ENCODE measurements at regions not wholly inside any gene's neighbourhood (a gene's known extent, or its start where the extent isn't known, plus 50 kb on each side); places are given as distances from the start of the nearest gene placed in this dataset. TPM values are rescaled to one million over a fixed set of nuclear protein-coding genes. Genes with fewer than 3 reads are reported as not detected.
"Not testable (repeated sequence)": the region's sequence is repeated elsewhere in the genome, so short reads cannot be mapped to it uniquely, and the experiment has no call there.

GRCh38 chr7:69540287-69540686 lies 58.0 kb upstream of the AUTS2 start:
- Histone ChIP-seq H3K27me3 (replicated peaks; ENCODE audit: insufficient read depth) (no peaks in the 10 kb centered on the region), H3K27ac (no peak overlapping the region), H4K20me1 (ENCODE audit: insufficient read depth) (no peaks in the 10 kb centered on the region), H3K4me1 (ENCODE audit: insufficient read depth) (no peaks in the 10 kb centered on the region), H3K36me3 (ENCODE audit: low read depth) (no peaks in the 10 kb centered on the region), H2AFZ (no peak overlapping the region), H3K79me2 (ENCODE audit: insufficient read depth) (no peaks in the 10 kb centered on the region), H3K9me3 (ENCODE audit: low read depth) (no peaks in the 10 kb centered on the region), H3K4me2 (ENCODE audit: unreplicated experiment) (no peak overlapping the region), H3K9me2 (ENCODE audit: insufficient read depth) (no peaks in the 10 kb centered on the region), H3F3A (ENCODE audit: insufficient read depth) (no peaks in the 10 kb centered on the region), H3K9ac (no peak overlapping the region), H3K4me3 (no peak overlapping the region)
- in situ Hi-C loops (cut with MboI): no loop called here
- no peak for TF ChIP-seq EZH2phosphoT487 (IDR thresholded peaks at IDR 0.05; ENCODE audit: insufficient read depth, low read depth)
- no peak for TF ChIP-seq EZH2 (IDR thresholded peaks at IDR 0.05; ENCODE audit: insufficient read depth, poor library complexity, severe bottlenecking)
- no peak for DNase-seq
- WGBS, 2 experiments (ENCODE audit: low coverage in 1 of 2, low lambda C conversion rate in 2 of 2, missing lambda C conversion rate in 2 of 2): 37 to 42% methylated on average over 3 of the region's 3 CpGs

GRCh38 chr7:69541779-69542432 lies 56.4 kb upstream of the AUTS2 start:
- H3F3A ChIP-seq (ENCODE audit: insufficient read depth); H3K9me3 ChIP-seq (ENCODE audit: low read depth); H3K4me1 ChIP-seq (ENCODE audit: insufficient read depth); H3K27me3 ChIP-seq (replicated peaks; ENCODE audit: insufficient read depth); H2AFZ ChIP-seq; H3K27ac ChIP-seq; H4K20me1 ChIP-seq (ENCODE audit: insufficient read depth); H3K4me2 ChIP-seq (ENCODE audit: unreplicated experiment); H3K9ac ChIP-seq; H3K9me2 ChIP-seq (ENCODE audit: insufficient read depth); H3K79me2 ChIP-seq (ENCODE audit: insufficient read depth); H3K36me3 ChIP-seq (ENCODE audit: low read depth); in situ Hi-C loops (cut with MboI); H3K4me3 ChIP-seq; DNase-seq: not testable (repeated sequence)
- WGBS, 2 experiments (ENCODE audit: low coverage in 1 of 2, low lambda C conversion rate in 2 of 2, missing lambda C conversion rate in 2 of 2): 68 to 72% methylated on average over 6 of the region's 6 CpGs

GRCh38 chr7:69545175-69545574 lies 53.1 kb upstream of the AUTS2 start:
- Histone ChIP-seq H3K9me2 (ENCODE audit: insufficient read depth) (no peaks in the 10 kb centered on the region), H2AFZ (no peak overlapping the region), H4K20me1 (ENCODE audit: insufficient read depth) (no peaks in the 10 kb centered on the region), H3K4me3 (no peak overlapping the region), H3K27me3 (replicated peaks; ENCODE audit: insufficient read depth) (no peaks in the 10 kb centered on the region), H3K79me2 (ENCODE audit: insufficient read depth) (no peaks in the 10 kb centered on the region), H3K27ac (no peak overlapping the region), H3K9me3 (ENCODE audit: low read depth) (no peaks in the 10 kb centered on the region), H3F3A (ENCODE audit: insufficient read depth) (no peaks in the 10 kb centered on the region), H3K36me3 (ENCODE audit: low read depth) (no peaks in the 10 kb centered on the region), H3K4me2 (ENCODE audit: unreplicated experiment) (no peak overlapping the region), H3K4me1 (ENCODE audit: insufficient read depth) (no peaks in the 10 kb centered on the region), H3K9ac (no peak overlapping the region)
- in situ Hi-C loops (cut with MboI): no loop called here
- no peak for DNase-seq
- no peak for TF ChIP-seq EZH2phosphoT487 (IDR thresholded peaks at IDR 0.05; ENCODE audit: insufficient read depth, low read depth)
- no peak for TF ChIP-seq EZH2 (IDR thresholded peaks at IDR 0.05; ENCODE audit: insufficient read depth, poor library complexity, severe bottlenecking)
- WGBS, 2 experiments (ENCODE audit: low coverage in 1 of 2, low lambda C conversion rate in 2 of 2, missing lambda C conversion rate in 2 of 2): 39 to 44% methylated on average over 1 of the region's 1 CpG

Small RNAs in the stretch of these regions (small RNA-seq; reads per million reads assigned to genes)
- gene MTATP6P21 (ENCODE audit: low read depth, low replicate concordance) (not detected), gene RF00019 (ENCODE audit: low read depth, low replicate concordance) (not detected), gene RNA5SP231 (ENCODE audit: low read depth, low replicate concordance) (not detected), gene RNU6-229P (ENCODE audit: low read depth, low replicate concordance) (not detected), gene RNU6-832P (ENCODE audit: low read depth, low replicate concordance) (not detected)

Measured in GM23248 (cell line).